ENCODE measurements at regions not wholly inside any gene's neighbourhood (a gene's known extent, or its start where the extent isn't known, plus 50 kb on each side); places are given as distances from the start of the nearest gene placed in this dataset.

- Histone ChIP-seq H3K4me1 (ENCODE audit: control insufficient read depth in 2 of 2, insufficient read depth in 2 of 2, low read length in 2 of 2) (no peaks in the 10 kb centered on the region), H3K27me3 (replicated peaks in 1 of 4; ENCODE audit: control extremely low read depth in 1 of 4, control insufficient read depth in 3 of 4, insufficient read depth in 4 of 4, low read length in 3 of 4) (no peaks in the 10 kb centered on the region), H3K36me3 (replicated peaks in 1 of 2; ENCODE audit: control extremely low read depth in 1 of 2, control insufficient read depth in 1 of 2, extremely low read depth in 1 of 2, insufficient read depth in 2 of 2, low read length in 1 of 2) (no peaks in the 10 kb centered on the region), H3K9me3 (ENCODE audit: control extremely low read depth in 1 of 3, control insufficient read depth in 2 of 3, insufficient read depth in 1 of 3, low read length in 2 of 3) (no peaks in the 10 kb centered on the region), H3K9ac (ENCODE audit: low read length) (no peak overlapping the region), H3K4me2 (replicated peaks; ENCODE audit: low read depth, low read length, poor library complexity, severe bottlenecking) (no peak overlapping the region), H2AFZ (ENCODE audit: insufficient read depth, low read depth, low read length, poor library complexity, severe bottlenecking) (no peak overlapping the region), H3K79me2 (ENCODE audit: control insufficient read depth, insufficient read depth, low read length) (no peaks in the 10 kb centered on the region), H3K27ac (ENCODE audit: low read length in 2 of 2) (no peak overlapping the region), H3K4me3 (ENCODE audit: control extremely low read depth in 1 of 5, extremely low read depth in 1 of 5, insufficient read depth in 1 of 5, low read depth in 2 of 5, low read length in 4 of 5) (no peak overlapping the region), H4K20me1 (ENCODE audit: control insufficient read depth, insufficient read depth, low read length, poor library complexity, severe bottlenecking) (no peaks in the 10 kb centered on the region)
- Mint-ChIP-seq H3K27ac (no peak overlapping the region), H3K27me3 (no peaks in the 10 kb centered on the region), H3K9me3 (ENCODE audit: insufficient read depth) (no peaks in the 10 kb centered on the region), H3K4me1 (no peaks in the 10 kb centered on the region), H3K4me3 (no peak overlapping the region)
- ATAC-seq (ENCODE audit: low read depth) (no peak), DNase-seq (no peak)
- TF ChIP-seq EZH2 (IDR thresholded peaks at IDR 0.05; ENCODE audit: borderline replicate concordance, insufficient read depth, low read depth, low read length, poor library complexity, severe bottlenecking) (no peak), CTCF (IDR thresholded peaks at IDR 0.05) (no peak)
- ChIA-PET POLR2A (no interaction called here), CTCF (no interaction called here)
- intact Hi-C loops (cut with micrococcal nuclease), result no loop called here
- WGBS (ENCODE audit: insufficient coverage), result no CpG with 5 or more reads among the region's 1 CpG
Measured at GRCh38 chr9:82677086-82677485, 385.9 kb downstream of the RASEF start.

GRCh38 chr9:82679472-82679871 is 383.5 kb downstream of the RASEF start:
- H3K4me1 ChIP-seq (ENCODE audit: control insufficient read depth in 2 of 2, insufficient read depth in 2 of 2, low read length in 2 of 2), result no peaks in the 10 kb centered on the region
- no peaks in the 10 kb centered on the region for H3K36me3 ChIP-seq (replicated peaks in 1 of 2; ENCODE audit: control extremely low read depth in 1 of 2, control insufficient read depth in 1 of 2, extremely low read depth in 1 of 2, insufficient read depth in 2 of 2, low read length in 1 of 2)
- Mint-ChIP-seq H3K27ac (no peak overlapping the region), H3K4me3 (no peak overlapping the region), H3K27me3 (no peaks in the 10 kb centered on the region), H3K4me1 (no peaks in the 10 kb centered on the region), H3K9me3 (ENCODE audit: insufficient read depth) (no peaks in the 10 kb centered on the region)
- no peaks in the 10 kb centered on the region for H4K20me1 ChIP-seq (ENCODE audit: control insufficient read depth, insufficient read depth, low read length, poor library complexity, severe bottlenecking)
- no peaks in the 10 kb centered on the region for H3K79me2 ChIP-seq (ENCODE audit: control insufficient read depth, insufficient read depth, low read length)
- POLR2A ChIA-PET, result no interaction called here
- ATAC-seq (ENCODE audit: low read depth), result no peak
- no peak overlapping the region for H3K4me2 ChIP-seq (replicated peaks; ENCODE audit: low read depth, low read length, poor library complexity, severe bottlenecking)
- intact Hi-C loops (cut with micrococcal nuclease), result no loop called here
- WGBS (ENCODE audit: insufficient coverage), result 88% methylated on average over 1 of the region's 2 CpGs
- no peak overlapping the region for H3K9ac ChIP-seq (ENCODE audit: low read length)
- no peak overlapping the region for H3K4me3 ChIP-seq (ENCODE audit: control extremely low read depth in 1 of 5, extremely low read depth in 1 of 5, insufficient read depth in 1 of 5, low read depth in 2 of 5, low read length in 4 of 5)
- CTCF ChIA-PET, result no interaction called here
- H3K9me3 ChIP-seq (ENCODE audit: control extremely low read depth in 1 of 3, control insufficient read depth in 2 of 3, insufficient read depth in 1 of 3, low read length in 2 of 3), result no peaks in the 10 kb centered on the region
- H3K27me3 ChIP-seq (replicated peaks in 1 of 4; ENCODE audit: control extremely low read depth in 1 of 4, control insufficient read depth in 3 of 4, insufficient read depth in 4 of 4, low read length in 3 of 4), result no peaks in the 10 kb centered on the region
- H3K27ac ChIP-seq (ENCODE audit: low read length in 2 of 2), result no peak overlapping the region
- no peak overlapping the region for H2AFZ ChIP-seq (ENCODE audit: insufficient read depth, low read depth, low read length, poor library complexity, severe bottlenecking)
- TF ChIP-seq EZH2 (IDR thresholded peaks at IDR 0.05; ENCODE audit: borderline replicate concordance, insufficient read depth, low read depth, low read length, poor library complexity, severe bottlenecking) (no peak), CTCF (IDR thresholded peaks at IDR 0.05) (no peak)
- no peak for DNase-seq
